GM13977 (cell line): ENCODE measurements at regions not wholly inside any gene's neighbourhood (a gene's known extent, or its start where the extent isn't known, plus 50 kb on each side); places are given as distances from the start of the nearest gene placed in this dataset.

Experiments used
- DNase-seq: peaks from one replicate; pipeline ENCODE4 v3.0.0; 2012; ENCODE audit warnings: low spot score
- CTCF ChIP-seq: IDR thresholded peaks from 2 replicates; pipeline ENCODE4 v1.5.1; 2012; ENCODE audit warnings: mild to moderate bottlenecking, control low read depth; ENCODE audit not compliant: insufficient read depth; ENCODE audit errors: extremely low read depth, missing control alignments
- in situ Hi-C: fragments of 300-500 bp; cut with MboI; formaldehyde crosslinking; loops from one replicate; pipeline ENCODE4 v1.12.0; 2022; ENCODE audit warnings: low sequenced_read_pairs, low pct_unique_long_range_greater_than_20kb, mixed read lengths, inconsistent platforms; ENCODE audit not compliant: unreplicated experiment

DNA sequence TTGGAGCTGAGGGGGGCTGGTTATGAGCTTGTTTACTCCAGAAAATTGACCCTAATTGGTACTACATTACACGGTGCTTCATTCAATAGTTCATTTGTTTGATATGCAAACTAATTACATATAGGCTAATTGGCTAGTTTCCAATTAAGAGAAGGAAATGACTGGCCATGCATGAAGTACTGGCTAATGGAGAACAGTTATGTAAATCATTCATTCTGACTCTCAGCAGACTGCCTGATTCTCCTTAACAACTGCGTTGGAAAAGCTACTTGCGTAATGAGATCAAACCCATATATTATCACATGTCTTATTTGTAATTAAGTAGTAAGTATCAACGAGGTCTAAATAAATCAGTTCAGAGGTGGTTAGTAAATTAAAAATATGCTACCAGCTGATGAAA, 81.8 kb upstream of the CTTNBP2 start:
- no peak for DNase-seq
- in situ Hi-C loops: no loop called here
- no peak for TF ChIP-seq CTCF

DNA sequence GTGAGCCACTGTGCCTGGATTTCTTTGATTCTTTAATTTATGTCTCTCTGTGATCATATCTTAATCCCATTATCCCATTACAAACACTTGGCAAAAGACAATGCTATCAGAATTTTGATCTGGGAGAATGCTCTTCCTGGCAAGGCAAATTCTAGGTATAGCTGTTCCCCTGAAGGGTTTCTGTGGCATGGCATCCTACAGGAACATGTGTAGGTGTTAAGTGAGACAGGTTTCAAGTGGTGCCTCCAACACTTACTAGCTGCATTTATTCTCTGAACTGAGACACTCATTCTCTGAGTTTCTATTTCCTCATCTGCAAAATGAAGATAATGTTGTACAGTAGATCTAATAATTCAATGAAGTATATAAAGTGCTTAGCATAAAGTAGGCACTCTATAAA, 87.1 kb upstream of the CTTNBP2 start:
- no peak for TF ChIP-seq CTCF
- in situ Hi-C loops: no loop called here
- no peak for DNase-seq

- in situ Hi-C loops: no loop called here
- DNase-seq: no peak
- TF ChIP-seq CTCF: no peak
Observed at GRCh38 chr7:117961235-117961634, 88.0 kb upstream of the CTTNBP2 start.

DNA sequence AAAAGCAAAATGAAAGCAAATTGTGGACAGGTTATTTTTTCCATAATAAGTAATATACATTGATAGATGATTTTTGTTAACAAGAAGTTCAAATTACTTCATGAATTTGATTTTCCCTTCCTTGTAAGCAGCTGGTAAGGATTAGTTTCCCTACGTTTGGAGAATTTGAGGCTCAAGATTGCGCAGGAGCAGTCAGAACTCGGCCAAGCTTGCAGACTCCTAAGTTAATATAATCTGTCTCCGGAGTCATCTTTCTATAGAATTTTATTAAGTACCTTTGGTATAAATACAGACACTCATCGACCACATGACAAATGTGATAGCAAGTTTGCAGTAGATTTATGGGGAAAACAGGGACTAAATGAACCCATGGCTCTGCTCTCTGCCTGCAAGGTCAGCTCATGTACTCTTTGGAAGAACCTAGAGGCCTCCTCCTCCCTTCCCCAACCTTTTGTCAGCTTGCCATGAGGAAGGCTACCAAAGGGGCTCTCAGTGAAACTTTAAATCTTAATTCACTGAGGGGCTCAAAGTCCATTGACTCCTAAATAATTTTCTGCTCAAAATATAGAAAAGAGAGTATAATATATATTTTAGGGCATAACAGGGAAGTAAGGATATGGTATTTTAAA, 89.2 kb upstream of the CTTNBP2 start:
- no peak for TF ChIP-seq CTCF
- no peak for DNase-seq
- in situ Hi-C loops: no loop called here

- in situ Hi-C loops: no loop called here
- TF ChIP-seq CTCF: no peak
- no peak for DNase-seq
Observed at GRCh38 chr7:117963264-117964197, 90.3 kb upstream of the CTTNBP2 start.

- DNase-seq: no peak
- TF ChIP-seq CTCF: no peak
- in situ Hi-C loops: no loop called here
Observed at GRCh38 chr7:117970801-117971200, 97.6 kb upstream of the CTTNBP2 start.
